Adipocyte (in vitro differentiated cells): ENCODE measurements at regions not wholly inside any gene's neighbourhood (a gene's known extent, or its start where the extent isn't known, plus 50 kb on each side); places are given as distances from the start of the nearest gene placed in this dataset.

ENCODE experiments used
- DNase-seq: peaks from one replicate; pipeline ENCODE4 v3.0.0-alpha.2; 2015; ENCODE audit warnings: low read depth
- H3K27me3 ChIP-seq: replicated peaks from 2 replicates; pipeline ENCODE4 v1.7.0; 2013; ENCODE audit warnings: mild to moderate bottlenecking, low read length, moderate library complexity; ENCODE audit not compliant: control insufficient read depth, insufficient read depth
- H3K36me3 ChIP-seq: 2 replicates; pipeline ENCODE4 v1.7.0; 2013; ENCODE audit warnings: low read length, mild to moderate bottlenecking, moderate library complexity; ENCODE audit not compliant: control insufficient read depth, insufficient read depth, severe bottlenecking
- H3K4me1 ChIP-seq: 2 replicates; pipeline ENCODE4 v1.7.0; 2013; ENCODE audit warnings: mild to moderate bottlenecking, low read length, moderate library complexity; ENCODE audit not compliant: control insufficient read depth, insufficient read depth
- H3K4me3 ChIP-seq: 2 replicates; pipeline ENCODE4 v1.7.0; 2013; ENCODE audit warnings: mild to moderate bottlenecking, low read length, moderate library complexity
- H3K9ac ChIP-seq: 2 replicates; pipeline ENCODE4 v1.7.0; 2013; ENCODE audit warnings: mild to moderate bottlenecking, low read length, moderate library complexity
- H3K9me3 ChIP-seq: 2 replicates; pipeline ENCODE4 v1.7.0; 2013; ENCODE audit warnings: mild to moderate bottlenecking, low read length, moderate library complexity; ENCODE audit not compliant: control insufficient read depth

- peaks cover 19% of the 10 kb centered on the region for H3K4me1 ChIP-seq
- DNase-seq: no peak
- H3K4me3 ChIP-seq: no peak overlapping the region
- H3K27me3 ChIP-seq: no peaks in the 10 kb centered on the region
- H3K9ac ChIP-seq: no peak overlapping the region
- no peaks in the 10 kb centered on the region for H3K9me3 ChIP-seq
- H3K36me3 ChIP-seq: no peaks in the 10 kb centered on the region
Measured at GRCh38 chr6:15114061-15114460, 131.8 kb upstream of the JARID2 start.

DNA sequence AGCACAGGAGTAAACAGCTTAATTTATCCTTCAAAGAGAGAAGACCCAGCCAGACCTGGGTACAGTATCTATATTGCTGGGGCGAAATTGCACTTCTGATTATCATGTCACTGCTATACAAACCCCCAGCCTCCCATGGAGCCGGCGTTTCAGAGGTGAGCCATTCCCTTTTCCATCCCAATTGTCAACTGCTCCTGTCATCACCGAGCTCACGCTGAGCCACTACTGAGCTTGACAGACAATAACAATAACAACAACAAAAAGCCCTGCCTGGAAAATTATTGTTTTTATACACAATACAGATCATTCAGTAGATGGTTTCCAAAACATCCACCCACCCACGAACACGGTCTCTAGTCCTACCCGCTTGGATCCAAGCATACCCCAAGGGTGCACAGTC lies 129.0 kb upstream of the JARID2 start:
- Histone ChIP-seq H3K9ac (no peak overlapping the region), H3K36me3 (no peaks in the 10 kb centered on the region), H3K9me3 (no peaks in the 10 kb centered on the region), H3K4me1 (peaks cover 7% of the 10 kb centered on the region), H3K27me3 (no peaks in the 10 kb centered on the region), H3K4me3 (no peak overlapping the region)
- DNase-seq: no peak

- no peak for DNase-seq
- Histone ChIP-seq H3K9ac (no peak overlapping the region), H3K9me3 (no peaks in the 10 kb centered on the region), H3K4me3 (no peak overlapping the region), H3K27me3 (no peaks in the 10 kb centered on the region), H3K4me1 (no peaks in the 10 kb centered on the region), H3K36me3 (no peaks in the 10 kb centered on the region)
Measured at GRCh38 chr6:15121443-15121842, 124.4 kb upstream of the JARID2 start.

DNA sequence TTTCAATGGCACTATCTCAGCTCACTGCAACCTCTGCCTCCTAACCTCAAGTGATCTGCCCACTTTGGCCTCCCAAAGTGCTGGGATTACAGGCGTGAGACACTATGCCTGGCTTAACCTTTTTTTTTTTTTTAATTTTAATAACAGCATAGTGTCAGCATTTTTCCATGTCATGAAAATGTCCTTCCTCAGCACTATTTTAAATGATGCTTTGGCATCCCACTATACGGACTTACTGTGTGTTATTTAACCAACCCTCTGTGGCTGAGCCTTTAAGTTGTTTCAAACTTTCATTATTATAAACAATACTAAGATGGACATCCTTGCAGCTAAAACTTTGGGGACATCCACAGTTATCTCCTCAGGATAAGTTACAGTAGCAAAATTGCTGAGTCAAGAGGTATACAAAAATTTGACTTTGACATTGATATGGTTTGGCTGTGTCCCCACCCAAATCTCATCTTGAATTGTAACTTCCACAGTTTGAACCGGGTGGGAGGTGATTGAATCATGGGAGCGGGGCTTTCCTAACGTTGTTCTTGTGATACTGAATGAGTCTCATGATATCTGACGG lies 123.8 kb upstream of the JARID2 start:
- Histone ChIP-seq H3K4me3 (no peak overlapping the region), H3K27me3 (no peaks in the 10 kb centered on the region), H3K36me3 (no peaks in the 10 kb centered on the region), H3K9ac (no peak overlapping the region), H3K4me1 (no peaks in the 10 kb centered on the region), H3K9me3 (no peaks in the 10 kb centered on the region)
- no peak for DNase-seq

GRCh38 chr6:15129887-15130286 lies 116.0 kb upstream of the JARID2 start:
- Histone ChIP-seq H3K4me3 (no peak overlapping the region), H3K36me3 (no peaks in the 10 kb centered on the region), H3K9me3 (no peaks in the 10 kb centered on the region), H3K4me1 (no peaks in the 10 kb centered on the region), H3K27me3 (no peaks in the 10 kb centered on the region), H3K9ac (no peak overlapping the region)
- no peak for DNase-seq

DNA sequence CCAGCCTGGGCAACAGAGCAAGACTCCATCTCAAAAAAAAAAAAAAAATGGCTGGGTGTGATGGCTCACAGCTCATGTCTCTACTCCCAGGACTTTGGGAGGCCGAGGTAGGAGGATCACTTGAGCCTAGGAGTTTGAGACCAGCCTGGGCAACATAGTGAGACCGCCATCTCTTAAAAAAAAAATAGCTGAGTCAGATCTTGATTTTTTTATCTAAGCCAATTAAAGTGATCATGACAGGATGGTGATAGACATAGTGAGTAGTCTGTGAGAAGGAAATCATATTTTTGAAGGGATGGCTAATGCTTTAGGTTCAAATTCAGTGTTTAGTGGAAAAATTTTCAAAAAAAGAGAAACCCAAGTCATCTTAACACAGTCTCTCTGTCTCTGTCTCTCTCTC lies 114.6 kb upstream of the JARID2 start:
- Histone ChIP-seq H3K9me3 (no peaks in the 10 kb centered on the region), H3K36me3 (no peaks in the 10 kb centered on the region), H3K9ac (no peak overlapping the region), H3K4me1 (no peaks in the 10 kb centered on the region), H3K4me3 (no peak overlapping the region), H3K27me3 (no peaks in the 10 kb centered on the region)
- no peak for DNase-seq

GRCh38 chr6:15131651-15132061 lies 114.2 kb upstream of the JARID2 start:
- DNase-seq: no peak
- H3K9me3 ChIP-seq: no peaks in the 10 kb centered on the region

DNA sequence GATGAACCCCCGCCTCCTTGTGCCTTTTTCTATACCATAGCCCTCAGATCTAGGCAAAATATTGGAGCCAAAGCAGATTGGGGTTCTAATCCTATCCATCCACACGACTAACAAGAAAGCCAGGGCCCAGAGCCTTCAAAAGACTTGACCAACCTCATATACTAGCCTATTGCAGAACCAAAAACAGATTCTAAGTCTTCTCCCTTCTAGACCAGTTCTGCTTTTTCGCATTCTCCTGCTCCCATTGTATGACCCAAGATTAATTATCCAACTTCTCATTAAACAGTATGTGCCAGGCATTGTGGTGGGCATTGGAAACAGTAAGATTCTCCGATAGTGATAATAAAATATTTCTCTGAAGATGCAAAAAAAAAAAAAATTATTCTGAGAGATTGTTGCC lies 113.7 kb upstream of the JARID2 start:
- Histone ChIP-seq H3K4me3 (no peak overlapping the region), H3K36me3 (no peaks in the 10 kb centered on the region), H3K4me1 (no peaks in the 10 kb centered on the region), H3K27me3 (no peaks in the 10 kb centered on the region), H3K9me3 (no peaks in the 10 kb centered on the region), H3K9ac (no peak overlapping the region)
- DNase-seq: no peak

More at GRCh38 chr6:15131651-15132061, 114.2 kb upstream of the JARID2 start:
- Histone ChIP-seq H3K27me3 (no peaks in the 10 kb centered on the region), H3K4me1 (no peaks in the 10 kb centered on the region), H3K36me3 (no peaks in the 10 kb centered on the region), H3K9ac (no peak overlapping the region), H3K4me3 (no peak overlapping the region)

- no peaks in the 10 kb centered on the region for H3K36me3 ChIP-seq
- no peak overlapping the region for H3K4me3 ChIP-seq
- H3K4me1 ChIP-seq: no peaks in the 10 kb centered on the region
- H3K9ac ChIP-seq: no peak overlapping the region
- DNase-seq: peak; percentile 13
- H3K27me3 ChIP-seq: no peaks in the 10 kb centered on the region
- no peaks in the 10 kb centered on the region for H3K9me3 ChIP-seq
Measured at GRCh38 chr6:15132854-15133670, 112.8 kb upstream of the JARID2 start.

DNA sequence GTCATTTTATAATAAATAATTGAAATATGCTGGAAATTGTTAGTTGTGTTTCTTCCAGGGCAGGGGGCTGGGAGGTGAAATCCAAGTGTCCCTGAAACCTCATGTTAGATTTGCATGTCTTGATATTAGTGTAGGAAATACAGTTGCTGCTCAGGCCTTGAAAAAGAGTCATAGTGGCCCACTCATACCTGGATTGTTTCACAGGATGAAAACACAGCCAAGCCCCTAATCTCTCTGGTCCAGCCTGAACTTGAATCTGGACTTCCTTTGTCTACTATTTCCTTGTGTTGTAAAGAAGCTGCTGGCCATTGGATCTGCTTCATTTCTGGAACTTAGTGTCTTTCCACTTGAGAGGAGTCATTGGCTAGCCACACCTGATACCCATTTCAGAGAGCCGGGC lies 108.8 kb upstream of the JARID2 start:
- H3K36me3 ChIP-seq: no peaks in the 10 kb centered on the region
- no peak overlapping the region for H3K9ac ChIP-seq
- H3K27me3 ChIP-seq: no peaks in the 10 kb centered on the region
- no peaks in the 10 kb centered on the region for H3K9me3 ChIP-seq
- H3K4me3 ChIP-seq: no peak overlapping the region
- no peaks in the 10 kb centered on the region for H3K4me1 ChIP-seq
- no peak for DNase-seq

DNA sequence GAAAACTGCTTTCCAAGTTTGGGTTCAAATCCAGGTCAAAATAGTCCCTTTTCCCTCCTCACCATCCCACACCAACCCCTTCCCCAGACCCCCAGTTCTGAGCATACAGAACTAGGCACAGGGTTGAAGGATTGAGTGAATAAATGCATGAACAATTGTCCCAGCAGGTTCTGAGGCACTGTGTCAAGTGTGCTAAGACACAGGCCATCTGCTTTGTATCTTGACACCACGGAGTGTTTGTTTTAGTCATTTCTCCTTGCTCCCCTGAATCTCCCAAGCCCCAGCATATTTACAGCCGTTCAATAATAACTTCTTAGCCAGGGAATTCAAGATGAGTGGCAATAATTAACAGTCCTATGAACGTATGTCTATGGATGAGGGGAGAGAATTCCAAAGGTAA lies 102.8 kb upstream of the JARID2 start:
- Histone ChIP-seq H3K4me3 (no peak overlapping the region), H3K9me3 (no peaks in the 10 kb centered on the region), H3K36me3 (no peaks in the 10 kb centered on the region), H3K27me3 (no peaks in the 10 kb centered on the region), H3K4me1 (no peaks in the 10 kb centered on the region), H3K9ac (no peak overlapping the region)
- DNase-seq: no peak
